ENCODE measurements at regions not wholly inside any gene's neighbourhood (a gene's known extent, or its start where the extent isn't known, plus 50 kb on each side); places are given as distances from the start of the nearest gene placed in this dataset.

- TF ChIP-seq POLR2A (IDR thresholded peaks at IDR 0.05; ENCODE audit: low read depth, low read length) (no peak), POLR2AphosphoS5 (IDR thresholded peaks at IDR 0.05; ENCODE audit: low read depth, low read length) (no peak)
Observed at GRCh38 chr5:56356121-56356835, 123.1 kb upstream of the ANKRD55 start.
